ENCODE measurements at regions not wholly inside any gene's neighbourhood (a gene's known extent, or its start where the extent isn't known, plus 50 kb on each side); places are given as distances from the start of the nearest gene placed in this dataset.

DNA sequence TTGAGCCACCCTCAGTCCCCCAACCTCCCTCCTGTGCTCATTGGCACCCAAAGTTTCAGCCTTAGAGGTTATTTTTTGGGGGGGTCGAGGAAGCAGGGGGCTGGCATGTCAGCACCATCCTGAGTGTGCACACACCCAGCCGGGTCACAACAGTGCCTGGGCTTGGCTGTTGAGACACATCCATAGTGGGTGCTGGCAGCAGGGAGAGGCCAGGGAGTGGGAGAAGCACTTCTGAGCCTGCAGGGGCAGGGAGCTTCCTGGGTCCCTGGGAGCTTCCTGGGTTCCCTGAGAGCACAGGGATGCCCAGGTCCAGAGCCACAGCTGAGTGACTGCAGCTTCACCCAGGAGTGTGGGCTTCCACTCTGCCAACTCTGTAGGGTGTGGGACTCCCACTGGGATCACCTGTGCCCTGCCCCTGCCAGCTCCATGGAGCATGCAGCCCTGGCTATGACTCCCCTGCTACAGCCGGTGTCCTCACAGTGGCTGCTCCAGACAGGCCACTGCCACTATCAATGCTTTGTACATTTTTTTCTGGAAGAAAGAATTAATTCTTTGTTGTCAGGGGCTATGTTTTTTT, 240.4 kb downstream of the PTGER3 start:
- TF ChIP-seq, protein P1, sequence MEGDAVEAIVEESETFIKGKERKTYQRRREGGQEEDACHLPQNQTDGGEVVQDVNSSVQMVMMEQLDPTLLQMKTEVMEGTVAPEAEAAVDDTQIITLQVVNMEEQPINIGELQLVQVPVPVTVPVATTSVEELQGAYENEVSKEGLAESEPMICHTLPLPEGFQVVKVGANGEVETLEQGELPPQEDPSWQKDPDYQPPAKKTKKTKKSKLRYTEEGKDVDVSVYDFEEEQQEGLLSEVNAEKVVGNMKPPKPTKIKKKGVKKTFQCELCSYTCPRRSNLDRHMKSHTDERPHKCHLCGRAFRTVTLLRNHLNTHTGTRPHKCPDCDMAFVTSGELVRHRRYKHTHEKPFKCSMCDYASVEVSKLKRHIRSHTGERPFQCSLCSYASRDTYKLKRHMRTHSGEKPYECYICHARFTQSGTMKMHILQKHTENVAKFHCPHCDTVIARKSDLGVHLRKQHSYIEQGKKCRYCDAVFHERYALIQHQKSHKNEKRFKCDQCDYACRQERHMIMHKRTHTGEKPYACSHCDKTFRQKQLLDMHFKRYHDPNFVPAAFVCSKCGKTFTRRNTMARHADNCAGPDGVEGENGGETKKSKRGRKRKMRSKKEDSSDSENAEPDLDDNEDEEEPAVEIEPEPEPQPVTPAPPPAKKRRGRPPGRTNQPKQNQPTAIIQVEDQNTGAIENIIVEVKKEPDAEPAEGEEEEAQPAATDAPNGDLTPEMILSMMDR (IDR thresholded peaks at IDR 0.05): no peak
- no peak for TF ChIP-seq POLR2AphosphoS5 (IDR thresholded peaks at IDR 0.05)
- TF ChIP-seq POLR2A (IDR thresholded peaks at IDR 0.05): no peak

All from sigmoid colon (tissue), 4 donors.